HEK293 (cell line): ENCODE measurements at regions not wholly inside any gene's neighbourhood (a gene's known extent, or its start where the extent isn't known, plus 50 kb on each side); places are given as distances from the start of the nearest gene placed in this dataset.

ENCODE experiments used
- GLIS1 ChIP-seq: fragments of 450-650 bp; formaldehyde crosslinking; IDR thresholded peaks from 2 replicates; pipeline ENCODE4 v1.5.1; 2016; ENCODE audit warnings: missing biosample characterization, missing genetic modification characterization
- SETDB1 ChIP-seq: IDR thresholded peaks from one replicate; pipeline ENCODE4 v1.6.1; 2017; ENCODE audit warnings: mild to moderate bottlenecking, low read length, moderate library complexity, mixed read lengths; ENCODE audit not compliant: insufficient read length
- TCF7L2 ChIP-seq: IDR thresholded peaks from 2 replicates; pipeline ENCODE4 v1.6.1; 2011; ENCODE audit warnings: low read depth, mild to moderate bottlenecking, inconsistent platforms, low read length, moderate library complexity, borderline replicate concordance
- ZFP41 ChIP-seq: fragments of 450-650 bp; formaldehyde crosslinking; IDR thresholded peaks from 2 replicates; pipeline ENCODE4 v1.5.1; 2016; ENCODE audit warnings: missing biosample characterization, missing genetic modification characterization, borderline replicate concordance
- ZNF10 ChIP-seq: fragments of 450-650 bp; formaldehyde crosslinking; IDR thresholded peaks from 2 replicates; pipeline ENCODE4 v1.5.1; 2017; ENCODE audit warnings: missing biosample characterization, missing genetic modification characterization
- ZNF114 ChIP-seq: fragments of 450-650 bp; formaldehyde crosslinking; IDR thresholded peaks from 2 replicates; pipeline ENCODE4 v1.5.0; 2017; ENCODE audit warnings: missing biosample characterization, missing genetic modification characterization
- ZNF184 ChIP-seq: fragments of 450-650 bp; IDR thresholded peaks from 2 replicates; pipeline ENCODE4 v1.5.1; 2018; ENCODE audit warnings: missing biosample characterization, mild to moderate bottlenecking, missing genetic modification characterization
- ZNF274 ChIP-seq, 2 experiments: fragments of 200-500 bp in 1 of 2; fragments of 450-650 bp in 1 of 2; sonication (Bioruptor generic) in 1 of 2; formaldehyde crosslinking in 1 of 2; IDR thresholded peaks; 2 replicates each; pipeline versions ENCODE4 v1.5.1 to v1.6.1; 2014 to 2016; ENCODE audit warnings: borderline replicate concordance in 1 of 2, inconsistent platforms in 1 of 2, low read length in 1 of 2, missing biosample characterization in 1 of 2, missing genetic modification characterization in 1 of 2
- ZNF449 ChIP-seq: fragments of 450-650 bp; formaldehyde crosslinking; IDR thresholded peaks from 2 replicates; pipeline ENCODE4 v1.5.1; 2017; ENCODE audit warnings: missing biosample characterization, mild to moderate bottlenecking, missing genetic modification characterization, moderate library complexity
- TF ChIP-seq, protein P1 (sequence below): fragments of 450-650 bp; formaldehyde crosslinking; IDR thresholded peaks from 2 replicates; pipeline ENCODE4 v1.5.1; 2016; ENCODE audit warnings: missing biosample characterization, missing genetic modification characterization
- TF ChIP-seq, protein P2 (sequence below): fragments of 450-650 bp; formaldehyde crosslinking; IDR thresholded peaks from 2 replicates; pipeline ENCODE4 v1.5.1; 2016; ENCODE audit warnings: missing biosample characterization, missing genetic modification characterization, low read depth
- TF ChIP-seq, protein P3 (sequence below): fragments of 450-650 bp; formaldehyde crosslinking; IDR thresholded peaks from 2 replicates; pipeline ENCODE4 v1.5.1; 2016; ENCODE audit warnings: missing biosample characterization, missing genetic modification characterization

- TF ChIP-seq, protein P1, sequence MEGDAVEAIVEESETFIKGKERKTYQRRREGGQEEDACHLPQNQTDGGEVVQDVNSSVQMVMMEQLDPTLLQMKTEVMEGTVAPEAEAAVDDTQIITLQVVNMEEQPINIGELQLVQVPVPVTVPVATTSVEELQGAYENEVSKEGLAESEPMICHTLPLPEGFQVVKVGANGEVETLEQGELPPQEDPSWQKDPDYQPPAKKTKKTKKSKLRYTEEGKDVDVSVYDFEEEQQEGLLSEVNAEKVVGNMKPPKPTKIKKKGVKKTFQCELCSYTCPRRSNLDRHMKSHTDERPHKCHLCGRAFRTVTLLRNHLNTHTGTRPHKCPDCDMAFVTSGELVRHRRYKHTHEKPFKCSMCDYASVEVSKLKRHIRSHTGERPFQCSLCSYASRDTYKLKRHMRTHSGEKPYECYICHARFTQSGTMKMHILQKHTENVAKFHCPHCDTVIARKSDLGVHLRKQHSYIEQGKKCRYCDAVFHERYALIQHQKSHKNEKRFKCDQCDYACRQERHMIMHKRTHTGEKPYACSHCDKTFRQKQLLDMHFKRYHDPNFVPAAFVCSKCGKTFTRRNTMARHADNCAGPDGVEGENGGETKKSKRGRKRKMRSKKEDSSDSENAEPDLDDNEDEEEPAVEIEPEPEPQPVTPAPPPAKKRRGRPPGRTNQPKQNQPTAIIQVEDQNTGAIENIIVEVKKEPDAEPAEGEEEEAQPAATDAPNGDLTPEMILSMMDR (tag by site-specific recombination) = no peak
- TF ChIP-seq, protein P2, sequence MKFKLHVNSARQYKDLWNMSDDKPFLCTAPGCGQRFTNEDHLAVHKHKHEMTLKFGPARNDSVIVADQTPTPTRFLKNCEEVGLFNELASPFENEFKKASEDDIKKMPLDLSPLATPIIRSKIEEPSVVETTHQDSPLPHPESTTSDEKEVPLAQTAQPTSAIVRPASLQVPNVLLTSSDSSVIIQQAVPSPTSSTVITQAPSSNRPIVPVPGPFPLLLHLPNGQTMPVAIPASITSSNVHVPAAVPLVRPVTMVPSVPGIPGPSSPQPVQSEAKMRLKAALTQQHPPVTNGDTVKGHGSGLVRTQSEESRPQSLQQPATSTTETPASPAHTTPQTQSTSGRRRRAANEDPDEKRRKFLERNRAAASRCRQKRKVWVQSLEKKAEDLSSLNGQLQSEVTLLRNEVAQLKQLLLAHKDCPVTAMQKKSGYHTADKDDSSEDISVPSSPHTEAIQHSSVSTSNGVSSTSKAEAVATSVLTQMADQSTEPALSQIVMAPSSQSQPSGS (tag by site-specific recombination) = no peak
- TF ChIP-seq ZFP41 (tag by site-specific recombination) (no peak), ZNF274 (IDR thresholded peaks at IDR 0.05; ENCODE audit: low read length) (no peak), ZNF274 (tag by site-specific recombination; IDR thresholded peaks at IDR 0.05; ENCODE audit: borderline replicate concordance) (no peak), ZNF10 (tag by site-specific recombination) (no peak), TCF7L2 (no peak), SETDB1 (no peak), ZNF184 (tag by site-specific recombination) (no peak), ZNF114 (tag by site-specific recombination) (no peak), ZNF449 (tag by site-specific recombination) (no peak), GLIS1 (no peak)
- TF ChIP-seq, protein P3, sequence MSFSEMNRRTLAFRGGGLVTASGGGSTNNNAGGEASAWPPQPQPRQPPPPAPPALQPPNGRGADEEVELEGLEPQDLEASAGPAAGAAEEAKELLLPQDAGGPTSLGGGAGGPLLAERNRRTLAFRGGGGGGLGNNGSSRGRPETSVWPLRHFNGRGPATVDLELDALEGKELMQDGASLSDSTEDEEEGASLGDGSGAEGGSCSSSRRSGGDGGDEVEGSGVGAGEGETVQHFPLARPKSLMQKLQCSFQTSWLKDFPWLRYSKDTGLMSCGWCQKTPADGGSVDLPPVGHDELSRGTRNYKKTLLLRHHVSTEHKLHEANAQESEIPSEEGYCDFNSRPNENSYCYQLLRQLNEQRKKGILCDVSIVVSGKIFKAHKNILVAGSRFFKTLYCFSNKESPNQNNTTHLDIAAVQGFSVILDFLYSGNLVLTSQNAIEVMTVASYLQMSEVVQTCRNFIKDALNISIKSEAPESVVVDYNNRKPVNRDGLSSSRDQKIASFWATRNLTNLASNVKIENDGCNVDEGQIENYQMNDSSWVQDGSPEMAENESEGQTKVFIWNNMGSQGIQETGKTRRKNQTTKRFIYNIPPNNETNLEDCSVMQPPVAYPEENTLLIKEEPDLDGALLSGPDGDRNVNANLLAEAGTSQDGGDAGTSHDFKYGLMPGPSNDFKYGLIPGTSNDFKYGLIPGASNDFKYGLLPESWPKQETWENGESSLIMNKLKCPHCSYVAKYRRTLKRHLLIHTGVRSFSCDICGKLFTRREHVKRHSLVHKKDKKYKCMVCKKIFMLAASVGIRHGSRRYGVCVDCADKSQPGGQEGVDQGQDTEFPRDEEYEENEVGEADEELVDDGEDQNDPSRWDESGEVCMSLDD (tag by site-specific recombination) = no peak
Observed at GRCh38 chr1:189496768-189497167, 980.9 kb downstream of the BRINP3 start.
